H1 (cell line): ENCODE measurements at regions not wholly inside any gene's neighbourhood (a gene's known extent, or its start where the extent isn't known, plus 50 kb on each side); places are given as distances from the start of the nearest gene placed in this dataset.

Experiments
- CTCF ChIA-PET: fragments of 300-600 bp; sonication (Branson Sonifier 250); formaldehyde crosslinking; loops from one replicate; lab custom pipeline; 2021; ENCODE audit not compliant: partially characterized antibody; lab: Charles Lee
- POLR2A ChIA-PET: fragments of 300-600 bp; sonication (Branson Sonifier 250); formaldehyde crosslinking; loops from one replicate; lab custom pipeline; 2021; ENCODE audit warnings: inconsistent platforms; ENCODE audit not compliant: partially characterized antibody; lab: Charles Lee
- DNase-seq, 2 experiments: peaks; one replicate each; pipeline versions ENCODE4 v3.0.0 to v3.0.0-alpha.2; 2010 to 2022; ENCODE audit warnings: low spot score in 2 of 2, low read depth in 1 of 2, mixed read lengths in 1 of 2
- FAIRE-seq: peaks from 2 replicates; lab custom pipeline; 2011; peaks lifted over from hg19 to GRCh38; lab: Jason Lieb, UNC
- H2AFZ ChIP-seq: 2 replicates; pipeline ENCODE4 v1.8.1; 2012; ENCODE audit warnings: low read length, inconsistent platforms
- H2AK5ac ChIP-seq: 2 replicates; pipeline ENCODE4 v1.6.1; 2013; ENCODE audit warnings: low read depth, low read length
- H2BK120ac ChIP-seq: replicated peaks from 2 replicates; pipeline ENCODE3; 2013; ENCODE audit warnings: low read depth, low read length, inconsistent platforms
- H2BK12ac ChIP-seq: 2 replicates; pipeline ENCODE4 v1.6.1; 2013; ENCODE audit warnings: low read depth, low read length
- H2BK15ac ChIP-seq: 2 replicates; pipeline ENCODE4 v1.6.1; 2013; ENCODE audit warnings: low read length
- H2BK20ac ChIP-seq: 2 replicates; pipeline ENCODE4 v1.6.1; 2013; ENCODE audit warnings: low read length
- H2BK5ac ChIP-seq: 2 replicates; pipeline ENCODE4 v1.6.1; 2013; ENCODE audit warnings: low read depth, low read length
- H3K14ac ChIP-seq: 2 replicates; pipeline ENCODE4 v1.6.1; 2013; ENCODE audit warnings: inconsistent platforms; ENCODE audit not compliant: insufficient read length
- H3K18ac ChIP-seq: 2 replicates; pipeline ENCODE4 v1.6.1; 2013; ENCODE audit warnings: low read length; ENCODE audit errors: extremely low read depth
- H3K23ac ChIP-seq: 2 replicates; pipeline ENCODE4 v1.6.1; 2013; ENCODE audit warnings: inconsistent platforms; ENCODE audit not compliant: insufficient read length
- H3K23me2 ChIP-seq: 2 replicates; pipeline ENCODE4 v1.6.1; 2013; ENCODE audit warnings: low read depth, low read length
- H3K27ac ChIP-seq: 2 replicates; pipeline ENCODE4 v1.6.1; 2011; ENCODE audit warnings: low read depth, low read length, inconsistent platforms
- H3K27me3 ChIP-seq, 4 experiments: replicated peaks in 1 of 4; 1 replicate in 1 of 4; 2 replicates in 3 of 4; pipeline versions ENCODE4 v1.6.1 to v1.8.1; 2011 to 2013; ENCODE audit warnings: low read length in 3 of 4, mild to moderate bottlenecking in 3 of 4, inconsistent platforms in 2 of 4, mixed read lengths in 2 of 4, moderate library complexity in 1 of 4; ENCODE audit not compliant: control insufficient read depth in 3 of 4, insufficient read depth in 3 of 4; ENCODE audit errors: extremely low read depth in 1 of 4
- H3K36me3 ChIP-seq, 4 experiments: 2 replicates each; pipeline versions ENCODE4 v1.6.1 to v1.8.1; 2011 to 2013; ENCODE audit warnings: mild to moderate bottlenecking in 4 of 4, low read length in 3 of 4, moderate library complexity in 2 of 4, control low read depth in 1 of 4, inconsistent platforms in 1 of 4; ENCODE audit not compliant: insufficient read depth in 4 of 4, control insufficient read depth in 2 of 4
- H3K4ac ChIP-seq: replicated peaks from 2 replicates; pipeline ENCODE3; 2013; ENCODE audit warnings: low read length, low read depth, mixed read lengths, inconsistent platforms; ENCODE audit not compliant: insufficient read length
- H3K4me1 ChIP-seq, 4 experiments: replicated peaks in 1 of 4; 1 replicate in 1 of 4; 2 replicates in 3 of 4; pipeline versions ENCODE4 v1.6.1 to v1.8.1; 2011 to 2013; ENCODE audit warnings: low read length in 3 of 4, inconsistent platforms in 2 of 4, mixed read lengths in 1 of 4; ENCODE audit not compliant: insufficient read depth in 4 of 4, control insufficient read depth in 3 of 4
- H3K4me2 ChIP-seq, 2 experiments: 2 replicates each; pipeline versions ENCODE4 v1.6.1 to v1.8.1; 2011 to 2013; ENCODE audit warnings: low read depth in 2 of 2, low read length in 2 of 2, control low read depth in 1 of 2, inconsistent platforms in 1 of 2, mild to moderate bottlenecking in 1 of 2; ENCODE audit not compliant: insufficient read depth in 1 of 2
- H3K4me3 ChIP-seq, 4 experiments: fragments of 200-600, 300-600 bp in 1 of 4; sonication (generic), shearing (Covaris generic), sonication (Bioruptor Twin) in 1 of 4; 2 replicates each; pipeline versions ENCODE4 v1.5.1 to v1.8.1; 2011 to 2016; ENCODE audit warnings: low read length in 4 of 4, low read depth in 3 of 4, control low read depth in 2 of 4, inconsistent platforms in 2 of 4, mild to moderate bottlenecking in 2 of 4, mixed read lengths in 1 of 4, moderate library complexity in 1 of 4; ENCODE audit not compliant: insufficient read depth in 2 of 4; ENCODE audit errors: extremely low read depth in 1 of 4
- H3K56ac ChIP-seq: replicated peaks from 2 replicates; pipeline ENCODE3; 2013; ENCODE audit warnings: low read depth, mild to moderate bottlenecking, mixed read lengths, low read length, inconsistent platforms; ENCODE audit not compliant: insufficient read length
- H3K79me1 ChIP-seq: 2 replicates; pipeline ENCODE4 v1.6.1; 2013; ENCODE audit warnings: low read depth, low read length, control low read depth
- H3K79me2 ChIP-seq, 2 experiments: 2 replicates each; pipeline versions ENCODE4 v1.6.1 to v1.8.1; 2012 to 2013; ENCODE audit warnings: low read length in 2 of 2, mild to moderate bottlenecking in 2 of 2, inconsistent platforms in 1 of 2; ENCODE audit not compliant: insufficient read depth in 2 of 2, control insufficient read depth in 1 of 2
- H3K9ac ChIP-seq, 4 experiments: replicated peaks in 1 of 4; 1 replicate in 1 of 4; 2 replicates in 3 of 4; pipeline versions ENCODE4 v1.6.1 to v1.8.1; 2011 to 2013; ENCODE audit warnings: low read depth in 3 of 4, low read length in 3 of 4, control low read depth in 2 of 4, mild to moderate bottlenecking in 2 of 4, moderate library complexity in 2 of 4, inconsistent platforms in 1 of 4; ENCODE audit errors: extremely low read depth in 1 of 4
- H3K9me3 ChIP-seq, 2 experiments: 2 replicates each; pipeline versions ENCODE4 v1.6.1 to v1.8.1; 2012 to 2013; ENCODE audit warnings: mild to moderate bottlenecking in 2 of 2, moderate library complexity in 2 of 2, control low read depth in 1 of 2, inconsistent platforms in 1 of 2, low read depth in 1 of 2, low read length in 1 of 2, mixed read lengths in 1 of 2; ENCODE audit not compliant: insufficient read depth in 2 of 2
- H4K20me1 ChIP-seq, 2 experiments: replicated peaks in 1 of 2; 2 replicates each; pipeline versions ENCODE3 to v1.8.1; 2011 to 2013; ENCODE audit warnings: inconsistent platforms in 2 of 2, low read length in 2 of 2, mild to moderate bottlenecking in 1 of 2; ENCODE audit not compliant: insufficient read depth in 2 of 2, control insufficient read depth in 1 of 2
- H4K5ac ChIP-seq: 2 replicates; pipeline ENCODE4 v1.6.1; 2013; ENCODE audit warnings: low read length, low read depth, mixed read lengths, inconsistent platforms; ENCODE audit not compliant: insufficient read length
- H4K8ac ChIP-seq: 2 replicates; pipeline ENCODE4 v1.8.0; 2013; ENCODE audit warnings: mild to moderate bottlenecking, moderate library complexity, low read length, inconsistent platforms; ENCODE audit not compliant: insufficient read depth; ENCODE audit errors: extremely low read depth
- H4K91ac ChIP-seq: replicated peaks from 2 replicates; pipeline ENCODE3; 2013; ENCODE audit warnings: low read length, mixed read lengths, inconsistent platforms; ENCODE audit not compliant: insufficient read length
- CBX5 ChIP-seq: fragments of 300-800, 300-1000 bp; sonication (generic); IDR thresholded peaks from 2 replicates; pipeline ENCODE4 v1.7.1; 2016; ENCODE audit warnings: antibody characterized with exemption, low read length, low read depth
- CTCF ChIP-seq, 3 experiments: IDR thresholded peaks; 1 replicate in 2 of 3; 2 replicates in 1 of 3; pipeline versions ENCODE4 v1.5.1 to v1.6.1; 2011; ENCODE audit warnings: low read length in 3 of 3, mild to moderate bottlenecking in 3 of 3, inconsistent platforms in 2 of 3, low read depth in 1 of 3, moderate library complexity in 1 of 3; ENCODE audit not compliant: insufficient read depth in 1 of 3; ENCODE audit errors: control extremely low read depth in 1 of 3
- KDM4A ChIP-seq: IDR thresholded peaks from one replicate; pipeline ENCODE4 v1.7.1; 2012; ENCODE audit warnings: low read depth, mild to moderate bottlenecking, moderate library complexity, low read length, inconsistent platforms; ENCODE audit not compliant: severe bottlenecking
- KDM5A ChIP-seq: fragments of 200-600 bp; IDR thresholded peaks from 2 replicates; pipeline ENCODE4 v1.7.1; 2012; ENCODE audit warnings: mild to moderate bottlenecking, low read length, inconsistent platforms, mixed read lengths
- MAX ChIP-seq: IDR thresholded peaks from 2 replicates; pipeline ENCODE4 v1.6.1; 2012; ENCODE audit warnings: inconsistent platforms
- NANOG ChIP-seq: IDR thresholded peaks from 2 replicates; pipeline ENCODE4 v1.6.1; 2011; ENCODE audit warnings: low read length, low read depth, mild to moderate bottlenecking, inconsistent platforms; ENCODE audit not compliant: insufficient read depth, poor library complexity, severe bottlenecking
- TAF7 ChIP-seq: optimal IDR thresholded peaks from 2 replicates; pipeline ENCODE3; 2011; ENCODE audit warnings: low read depth, mild to moderate bottlenecking, inconsistent platforms, low read length, moderate library complexity, borderline replicate concordance

GRCh38 chr2:67283641-67284040, 113.5 kb upstream of the ETAA1 start:
- H3K4me2 ChIP-seq: no peak overlapping the region
- DNase-seq: no peak
- no peak overlapping the region for H2BK12ac ChIP-seq
- ChIA-PET POLR2A (no interaction called here), CTCF (interaction anchor here (1.4 kb wide), 1 partner anchor 10 kb away, joined by 4 read pairs; no protein-coding TSS in a partner anchor)
- H3K27me3 ChIP-seq: no peaks in the 10 kb centered on the region
- no peak overlapping the region for H3K56ac ChIP-seq
- H3K27ac ChIP-seq: no peak overlapping the region
- H4K91ac ChIP-seq: no peak overlapping the region
- TF ChIP-seq NANOG (no peak), CBX5 (no peak), KDM4A (no peak), CTCF (IDR thresholded peaks at IDR 0.05; ENCODE audit: control extremely low read depth in 1 of 3, insufficient read depth in 1 of 3, low read depth in 1 of 3, low read length in 3 of 3) (no peak), TAF7 (no peak), MAX (no peak), KDM5A (no peak)
- H4K5ac ChIP-seq: no peak overlapping the region
- H3K14ac ChIP-seq: no peak overlapping the region
- H3K9ac ChIP-seq: no peak overlapping the region
- H3K23me2 ChIP-seq: no peaks in the 10 kb centered on the region
- H3K4me3 ChIP-seq: no peak overlapping the region
- H4K8ac ChIP-seq: no peak overlapping the region
- H3K79me2 ChIP-seq: no peaks in the 10 kb centered on the region
- no peak for FAIRE-seq
- H2BK20ac ChIP-seq: no peak overlapping the region
- H3K9me3 ChIP-seq: no peaks in the 10 kb centered on the region
- H3K18ac ChIP-seq: no peak overlapping the region
- H3K4ac ChIP-seq: no peak overlapping the region
- H2BK15ac ChIP-seq: no peak overlapping the region
- no peaks in the 10 kb centered on the region for H3K36me3 ChIP-seq
- no peak overlapping the region for H2AFZ ChIP-seq
- no peak overlapping the region for H3K23ac ChIP-seq
- no peak overlapping the region for H2BK120ac ChIP-seq
- no peak overlapping the region for H2BK5ac ChIP-seq
- no peak overlapping the region for H2AK5ac ChIP-seq
- H3K79me1 ChIP-seq: no peaks in the 10 kb centered on the region
- H3K4me1 ChIP-seq: peaks cover 0 to 6% (median 2%) of the 10 kb centered on the region in 4 experiments; a peak in 2 of 7 replicates
- H4K20me1 ChIP-seq: no peaks in the 10 kb centered on the region
